HG03103 (cell line): ENCODE measurements at regions not wholly inside any gene's neighbourhood (a gene's known extent, or its start where the extent isn't known, plus 50 kb on each side); places are given as distances from the start of the nearest gene placed in this dataset.
"Not testable (repeated sequence)": the region's sequence is repeated elsewhere in the genome, so short reads cannot be mapped to it uniquely, and the experiment has no call there.

ENCODE experiments used
- ATAC-seq: cut with Tn5 transposase; IDR thresholded peaks from one replicate; pipeline ENCODE4 v1.9.1; 2021; ENCODE audit warnings: low read depth; ENCODE audit not compliant: unreplicated experiment

- ATAC-seq, result no peak
Observed at GRCh38 chr19:28642787-28643683, 569.9 kb downstream of the UQCRFS1 start.

GRCh38 chr19:28641395-28641794, 571.6 kb downstream of the UQCRFS1 start:
- ATAC-seq, result no peak

- no peak for ATAC-seq
Observed at GRCh38 chr19:28640506-28640905, 572.4 kb downstream of the UQCRFS1 start.

GRCh38 chr19:28638445-28638844, 574.5 kb downstream of the UQCRFS1 start:
- ATAC-seq, result no peak

- ATAC-seq, result no peak
Observed at GRCh38 chr19:28636706-28637105, 576.2 kb downstream of the UQCRFS1 start.

GRCh38 chr19:28636016-28636629, 576.8 kb downstream of the UQCRFS1 start:
- no peak for ATAC-seq

- ATAC-seq, result no peak
Observed at GRCh38 chr19:28634837-28635236, 578.1 kb downstream of the UQCRFS1 start.

GRCh38 chr19:28634019-28634328, 579.0 kb downstream of the UQCRFS1 start:
- ATAC-seq, result no peak

GRCh38 chr19:28633319-28634018, 579.5 kb downstream of the UQCRFS1 start:
- no peak for ATAC-seq

GRCh38 chr19:28632371-28633080, 580.4 kb downstream of the UQCRFS1 start:
- no peak for ATAC-seq

- no peak for ATAC-seq
Observed at GRCh38 chr19:28631961-28632360, 581.0 kb downstream of the UQCRFS1 start.

- ATAC-seq, result no peak
Observed at GRCh38 chr19:28627669-28628068, 585.3 kb downstream of the UQCRFS1 start.

GRCh38 chr19:28626407-28626806, 586.5 kb downstream of the UQCRFS1 start:
- not testable (repeated sequence) for ATAC-seq

GRCh38 chr19:28619816-28620429, 593.0 kb downstream of the UQCRFS1 start:
- no peak for ATAC-seq

GRCh38 chr19:28618504-28618903, 594.4 kb downstream of the UQCRFS1 start:
- ATAC-seq, result no peak

GRCh38 chr19:28615966-28616365, 597.0 kb downstream of the UQCRFS1 start:
- no peak for ATAC-seq

GRCh38 chr19:28615546-28615916, 597.4 kb downstream of the UQCRFS1 start:
- ATAC-seq, result no peak

GRCh38 chr19:28614634-28615545, 598.1 kb downstream of the UQCRFS1 start:
- no peak for ATAC-seq

- ATAC-seq, result no peak
Observed at GRCh38 chr19:28612275-28612769, 600.6 kb downstream of the UQCRFS1 start.
